Keratinocyte (primary cell): ENCODE measurements at regions not wholly inside any gene's neighbourhood (a gene's known extent, or its start where the extent isn't known, plus 50 kb on each side); places are given as distances from the start of the nearest gene placed in this dataset.

ENCODE experiments used
- EZH2 ChIP-seq: IDR thresholded peaks from one replicate; pipeline ENCODE4 v1.6.1; 2012; ENCODE audit warnings: inconsistent platforms, mild to moderate bottlenecking, low read length, moderate library complexity
- TF ChIP-seq, protein P1 (sequence below), 3 experiments: IDR thresholded peaks in 1 of 3; conservative IDR thresholded peaks in 1 of 3; optimal IDR thresholded peaks in 1 of 3; 2 replicates in 2 of 3; 3 replicates in 1 of 3; pipeline versions ENCODE3 to v1.5.1; 2011; ENCODE audit warnings: low read length in 3 of 3, mild to moderate bottlenecking in 3 of 3, moderate library complexity in 2 of 3, control low read depth in 1 of 3, inconsistent platforms in 1 of 3; ENCODE audit not compliant: insufficient read depth in 2 of 3; ENCODE audit errors: extremely low read depth in 1 of 3

DNA sequence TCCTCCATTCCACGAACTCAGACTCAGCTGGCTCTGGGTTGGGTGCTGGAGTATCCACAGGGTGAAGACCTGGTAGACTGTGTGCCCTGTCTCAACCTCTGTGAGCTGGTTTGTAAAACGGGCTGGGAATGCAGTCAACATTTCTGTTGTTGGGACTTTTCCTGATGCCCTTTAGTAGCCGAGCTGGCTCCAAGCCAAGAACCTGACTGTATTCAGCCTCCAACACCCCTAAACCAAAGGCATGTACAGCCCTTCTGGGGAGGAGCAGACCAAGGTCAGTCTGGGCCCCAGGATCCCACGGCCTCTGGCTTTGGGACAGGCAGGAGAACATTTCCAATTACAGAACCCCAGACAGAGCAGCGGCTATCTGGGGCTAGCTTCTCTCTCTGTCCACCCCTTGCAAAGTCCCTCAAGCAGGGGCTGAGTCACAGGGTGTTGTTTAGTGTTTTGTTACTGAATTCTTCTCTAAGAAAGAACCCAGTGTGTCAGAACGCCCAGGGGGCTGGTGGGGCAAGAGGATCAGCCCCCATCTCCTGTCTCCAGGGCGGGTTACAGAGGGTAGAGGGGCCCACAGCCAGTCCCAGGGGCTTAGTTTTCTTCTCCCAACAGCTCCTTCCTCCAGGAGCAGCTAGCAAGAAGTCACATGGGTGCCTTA lies 56.8 kb upstream of the SLC6A6 start:
- TF ChIP-seq, protein P1, sequence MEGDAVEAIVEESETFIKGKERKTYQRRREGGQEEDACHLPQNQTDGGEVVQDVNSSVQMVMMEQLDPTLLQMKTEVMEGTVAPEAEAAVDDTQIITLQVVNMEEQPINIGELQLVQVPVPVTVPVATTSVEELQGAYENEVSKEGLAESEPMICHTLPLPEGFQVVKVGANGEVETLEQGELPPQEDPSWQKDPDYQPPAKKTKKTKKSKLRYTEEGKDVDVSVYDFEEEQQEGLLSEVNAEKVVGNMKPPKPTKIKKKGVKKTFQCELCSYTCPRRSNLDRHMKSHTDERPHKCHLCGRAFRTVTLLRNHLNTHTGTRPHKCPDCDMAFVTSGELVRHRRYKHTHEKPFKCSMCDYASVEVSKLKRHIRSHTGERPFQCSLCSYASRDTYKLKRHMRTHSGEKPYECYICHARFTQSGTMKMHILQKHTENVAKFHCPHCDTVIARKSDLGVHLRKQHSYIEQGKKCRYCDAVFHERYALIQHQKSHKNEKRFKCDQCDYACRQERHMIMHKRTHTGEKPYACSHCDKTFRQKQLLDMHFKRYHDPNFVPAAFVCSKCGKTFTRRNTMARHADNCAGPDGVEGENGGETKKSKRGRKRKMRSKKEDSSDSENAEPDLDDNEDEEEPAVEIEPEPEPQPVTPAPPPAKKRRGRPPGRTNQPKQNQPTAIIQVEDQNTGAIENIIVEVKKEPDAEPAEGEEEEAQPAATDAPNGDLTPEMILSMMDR (optimal IDR thresholded peaks at IDR 0.05 in 1 of 3, IDR thresholded peaks at IDR 0.05 in 1 of 3, conservative IDR thresholded peaks at IDR 0.05 in 1 of 3; ENCODE audit: extremely low read depth in 1 of 3, insufficient read depth in 2 of 3, low read length in 3 of 3) = no peak
- TF ChIP-seq EZH2 = no peak
